ENCODE measurements at regions not wholly inside any gene's neighbourhood (a gene's known extent, or its start where the extent isn't known, plus 50 kb on each side); places are given as distances from the start of the nearest gene placed in this dataset.

DNA sequence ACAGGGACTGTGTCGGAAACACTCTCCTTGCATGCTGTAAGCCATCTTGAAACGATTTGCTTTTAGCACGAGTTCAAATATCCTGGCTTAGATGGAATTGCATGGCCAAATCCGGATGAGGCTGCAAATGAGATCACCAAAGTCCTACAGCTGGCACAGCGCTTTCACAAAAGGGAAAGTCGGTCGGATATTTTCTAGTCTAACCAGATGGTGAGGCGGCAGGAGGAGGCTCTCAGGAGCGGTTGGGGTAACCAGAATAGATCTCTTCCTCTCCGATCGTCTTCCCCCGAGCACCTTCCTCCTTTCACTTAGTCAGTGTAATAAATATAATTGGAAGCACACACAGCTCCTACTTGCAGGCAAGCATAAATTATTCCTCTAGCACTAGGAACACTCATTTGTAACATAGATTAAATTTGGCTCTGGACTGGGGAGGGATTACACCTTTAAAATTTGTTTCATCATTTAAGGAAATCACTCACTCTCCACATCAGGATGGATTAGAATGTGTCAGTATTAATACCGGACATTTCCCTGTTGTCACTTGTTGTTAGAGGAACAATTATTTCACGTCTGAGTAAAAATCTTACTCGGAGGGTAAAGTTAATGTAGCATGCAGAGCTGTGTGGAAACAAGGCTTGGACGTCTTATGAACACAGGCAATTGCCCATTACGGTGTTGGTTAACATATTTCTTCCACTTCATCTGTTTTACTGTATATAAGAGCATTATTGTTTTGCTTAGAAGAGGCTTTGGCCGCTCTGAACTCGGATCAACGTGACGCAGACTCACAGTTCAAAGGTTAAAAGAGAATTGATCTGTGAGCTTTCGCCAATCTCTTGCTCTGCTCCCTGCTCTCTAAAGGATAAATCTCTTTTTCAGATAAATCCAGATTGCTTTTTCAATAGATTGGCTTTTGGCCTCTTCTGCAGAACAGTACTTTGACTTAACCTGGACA is 857.9 kb downstream of the TYW1 start:
- ChIA-PET POLR2A (ENCODE audit: low non-redundant PET) (no interaction called here), CTCF (interaction anchor here (0.6 kb wide), 1 partner anchor 22 kb away, joined by 6 read pairs; no protein-coding TSS in a partner anchor)
- BruUV-seq (replicated peaks), result no TSS peak
- H3K27ac ChIP-seq (ENCODE audit: low read depth, low read length, poor library complexity, severe bottlenecking), result peak overlapping the region; percentile 29
- no peaks in the 10 kb centered on the region for H3K9me3 ChIP-seq (ENCODE audit: low read depth, low read length, poor library complexity, severe bottlenecking)
- H3K4me1 ChIP-seq (ENCODE audit: insufficient read depth, low read length, poor library complexity, severe bottlenecking), result no peaks in the 10 kb centered on the region
- no peaks in the 10 kb centered on the region for H3K36me3 ChIP-seq (ENCODE audit: insufficient read depth, low read length, poor library complexity, severe bottlenecking)
- no peak for TF ChIP-seq EZH2 (IDR thresholded peaks at IDR 0.05; ENCODE audit: borderline replicate concordance, low read depth, low read length, poor library complexity, severe bottlenecking)
- TF ChIP-seq, protein P1, sequence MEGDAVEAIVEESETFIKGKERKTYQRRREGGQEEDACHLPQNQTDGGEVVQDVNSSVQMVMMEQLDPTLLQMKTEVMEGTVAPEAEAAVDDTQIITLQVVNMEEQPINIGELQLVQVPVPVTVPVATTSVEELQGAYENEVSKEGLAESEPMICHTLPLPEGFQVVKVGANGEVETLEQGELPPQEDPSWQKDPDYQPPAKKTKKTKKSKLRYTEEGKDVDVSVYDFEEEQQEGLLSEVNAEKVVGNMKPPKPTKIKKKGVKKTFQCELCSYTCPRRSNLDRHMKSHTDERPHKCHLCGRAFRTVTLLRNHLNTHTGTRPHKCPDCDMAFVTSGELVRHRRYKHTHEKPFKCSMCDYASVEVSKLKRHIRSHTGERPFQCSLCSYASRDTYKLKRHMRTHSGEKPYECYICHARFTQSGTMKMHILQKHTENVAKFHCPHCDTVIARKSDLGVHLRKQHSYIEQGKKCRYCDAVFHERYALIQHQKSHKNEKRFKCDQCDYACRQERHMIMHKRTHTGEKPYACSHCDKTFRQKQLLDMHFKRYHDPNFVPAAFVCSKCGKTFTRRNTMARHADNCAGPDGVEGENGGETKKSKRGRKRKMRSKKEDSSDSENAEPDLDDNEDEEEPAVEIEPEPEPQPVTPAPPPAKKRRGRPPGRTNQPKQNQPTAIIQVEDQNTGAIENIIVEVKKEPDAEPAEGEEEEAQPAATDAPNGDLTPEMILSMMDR (conservative IDR thresholded peaks at IDR 0.05; ENCODE audit: low read depth, low read length), result no peak
- intact Hi-C loops (cut with micrococcal nuclease; ENCODE audit: unreplicated experiment), result no loop called here
- peak; percentile 68 for DNase-seq (ENCODE audit: low spot score)
- H3K27me3 ChIP-seq (replicated peaks; ENCODE audit: insufficient read depth, low read depth, low read length, poor library complexity), result no peaks in the 10 kb centered on the region
- H3K4me3 ChIP-seq (ENCODE audit: low read depth, low read length, poor library complexity, severe bottlenecking), result peak overlapping the region; percentile 9

- Histone ChIP-seq H3K27me3 (replicated peaks; ENCODE audit: insufficient read depth, low read depth, low read length, poor library complexity) (no peaks in the 10 kb centered on the region), H3K9me3 (ENCODE audit: low read depth, low read length, poor library complexity, severe bottlenecking) (no peaks in the 10 kb centered on the region), H3K4me3 (ENCODE audit: low read depth, low read length, poor library complexity, severe bottlenecking) (no peak overlapping the region), H3K36me3 (ENCODE audit: insufficient read depth, low read length, poor library complexity, severe bottlenecking) (no peaks in the 10 kb centered on the region), H3K27ac (ENCODE audit: low read depth, low read length, poor library complexity, severe bottlenecking) (peak overlapping the region; percentile 29), H3K4me1 (ENCODE audit: insufficient read depth, low read length, poor library complexity, severe bottlenecking) (no peaks in the 10 kb centered on the region)
- POLR2A ChIA-PET (ENCODE audit: low non-redundant PET), result no interaction called here
- no peak for DNase-seq (ENCODE audit: low spot score)
- BruUV-seq (replicated peaks), result no TSS peak
- intact Hi-C loops (cut with micrococcal nuclease; ENCODE audit: unreplicated experiment), result no loop called here
- CTCF ChIA-PET, result no interaction called here
- TF ChIP-seq, protein P1 (conservative IDR thresholded peaks at IDR 0.05; ENCODE audit: low read depth, low read length), result no peak
- no peak for TF ChIP-seq EZH2 (IDR thresholded peaks at IDR 0.05; ENCODE audit: borderline replicate concordance, low read depth, low read length, poor library complexity, severe bottlenecking)
Observed at GRCh38 chr7:67855322-67855721, 858.7 kb downstream of the TYW1 start.

DNA sequence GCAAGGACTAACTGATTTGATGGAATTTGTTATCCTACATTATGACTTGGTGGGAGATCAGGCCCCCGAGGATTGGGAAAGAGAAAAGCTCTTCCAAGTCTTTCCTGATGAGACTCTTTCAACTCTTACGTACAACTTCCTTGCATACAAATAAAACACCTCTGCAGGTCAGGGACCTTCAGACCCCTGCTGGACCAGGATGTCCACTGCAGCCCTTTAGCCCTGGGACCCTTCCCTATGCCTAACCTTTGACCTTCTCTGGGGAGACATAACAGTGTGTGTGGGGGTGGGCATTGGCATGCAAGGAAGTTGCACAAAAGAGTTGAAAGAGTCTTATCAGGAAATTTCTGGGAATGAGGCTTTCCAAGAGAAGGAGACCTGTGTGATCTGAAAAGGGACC is 859.4 kb downstream of the TYW1 start:
- DNase-seq (ENCODE audit: low spot score), result no peak
- CTCF ChIA-PET, result no interaction called here
- POLR2A ChIA-PET (ENCODE audit: low non-redundant PET), result no interaction called here

More for the DNA sequence above, 859.4 kb downstream of the TYW1 start:
- no peak overlapping the region for H3K4me3 ChIP-seq (ENCODE audit: low read depth, low read length, poor library complexity, severe bottlenecking)
- no peak for TF ChIP-seq EZH2 (IDR thresholded peaks at IDR 0.05; ENCODE audit: borderline replicate concordance, low read depth, low read length, poor library complexity, severe bottlenecking)
- TF ChIP-seq, protein P1 (conservative IDR thresholded peaks at IDR 0.05; ENCODE audit: low read depth, low read length), result no peak
- no peaks in the 10 kb centered on the region for H3K27me3 ChIP-seq (replicated peaks; ENCODE audit: insufficient read depth, low read depth, low read length, poor library complexity)
- BruUV-seq (replicated peaks), result no TSS peak
- peaks cover 1% of the 10 kb centered on the region for H3K9me3 ChIP-seq (ENCODE audit: low read depth, low read length, poor library complexity, severe bottlenecking)
- no peak overlapping the region for H3K27ac ChIP-seq (ENCODE audit: low read depth, low read length, poor library complexity, severe bottlenecking)
- no peaks in the 10 kb centered on the region for H3K36me3 ChIP-seq (ENCODE audit: insufficient read depth, low read length, poor library complexity, severe bottlenecking)
- intact Hi-C loops (cut with micrococcal nuclease; ENCODE audit: unreplicated experiment), result no loop called here
- H3K4me1 ChIP-seq (ENCODE audit: insufficient read depth, low read length, poor library complexity, severe bottlenecking), result no peaks in the 10 kb centered on the region

Data from A673 (cell line).